NCI-H2171 (cell line): ENCODE measurements at regions not wholly inside any gene's neighbourhood (a gene's known extent, or its start where the extent isn't known, plus 50 kb on each side); places are given as distances from the start of the nearest gene placed in this dataset.

Experiments used
- DNase-seq: peaks from one replicate; lab custom pipeline; 2025; lab: John Stamatoyannopoulos, UW

DNA sequence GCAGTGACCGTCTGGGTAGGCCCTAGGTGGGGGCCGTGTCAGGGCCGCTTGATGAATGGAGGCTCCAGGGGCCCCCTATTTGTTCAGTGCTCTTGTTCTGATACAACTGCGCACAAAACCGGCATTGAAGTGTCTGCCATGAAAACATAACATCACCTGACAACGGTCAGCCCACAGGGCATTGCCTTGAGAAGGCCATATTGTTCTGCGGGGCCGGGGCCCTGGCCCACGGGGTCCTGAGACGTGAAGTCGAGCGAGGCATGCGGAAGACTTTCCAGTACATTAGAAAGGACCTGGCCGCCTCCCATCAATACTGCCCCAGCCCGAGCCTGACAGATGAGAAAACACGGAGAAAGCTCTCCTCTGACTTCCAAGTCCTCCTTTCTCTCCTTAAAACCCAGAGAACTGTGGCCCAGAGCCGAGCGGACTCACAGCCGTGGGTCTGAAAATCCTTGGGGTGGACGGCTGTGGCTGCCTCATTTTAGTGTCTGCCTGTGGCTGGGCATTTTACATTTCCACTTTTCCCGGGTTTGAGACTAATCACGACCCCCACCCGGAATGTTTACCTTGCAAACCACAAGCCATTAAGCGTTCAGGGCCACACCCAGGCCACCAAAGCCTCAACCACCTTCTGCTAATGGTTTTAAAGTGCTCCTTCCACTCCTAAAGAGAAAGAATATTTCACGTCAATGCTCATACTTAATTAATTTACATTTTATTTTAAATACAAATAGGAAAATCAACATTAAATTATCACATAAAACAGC is 391.0 kb upstream of the IRX2 start:
- no peak for DNase-seq

DNA sequence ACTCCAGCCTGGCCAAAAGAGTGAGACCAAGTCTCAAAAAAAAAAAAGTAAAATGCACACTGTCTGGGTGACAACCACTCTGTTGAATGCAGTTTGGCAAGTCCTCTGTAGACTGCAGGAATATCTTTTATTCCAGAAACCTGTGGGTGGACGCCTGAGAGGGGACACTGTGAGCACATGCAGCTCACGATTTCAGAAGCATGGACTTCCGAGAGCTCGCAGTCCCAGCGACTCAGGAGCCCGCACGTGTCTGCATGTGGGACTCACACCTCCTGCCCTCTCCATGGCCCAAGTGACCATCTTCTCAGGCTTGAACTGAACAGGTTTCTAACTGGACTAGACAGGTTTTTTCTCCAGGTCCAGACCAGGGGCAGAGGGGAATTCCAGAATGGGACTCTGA is 388.6 kb upstream of the IRX2 start:
- no peak for DNase-seq

GRCh38 chr5:3139499-3139931 is 388.0 kb upstream of the IRX2 start:
- DNase-seq, result no peak

DNA sequence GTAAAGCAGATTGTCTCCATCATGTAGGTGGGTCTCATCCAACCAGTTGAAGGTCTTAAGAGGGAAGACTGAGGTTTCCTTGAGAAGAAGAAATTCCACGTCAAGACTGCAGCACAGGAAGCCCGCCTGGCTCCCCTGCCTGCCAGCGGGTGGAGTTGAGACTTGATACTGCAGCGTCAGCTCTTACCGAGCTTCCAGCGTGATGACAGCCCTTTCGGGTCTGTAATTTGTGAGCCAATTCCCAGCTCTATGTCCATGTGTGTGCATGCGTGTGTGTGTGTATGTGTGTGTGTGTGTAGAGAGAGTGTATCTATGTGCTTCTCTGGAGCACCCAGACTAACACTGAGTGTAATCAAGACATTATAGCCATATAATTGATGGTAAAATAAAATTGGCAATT is 379.7 kb upstream of the IRX2 start:
- no peak for DNase-seq

- no peak for DNase-seq
Measured at GRCh38 chr5:3129252-3129651, 377.8 kb upstream of the IRX2 start.

GRCh38 chr5:3127423-3127911 is 376.0 kb upstream of the IRX2 start:
- DNase-seq, result no peak

- DNase-seq, result no peak
Measured at GRCh38 chr5:3126639-3127038, 375.2 kb upstream of the IRX2 start.

GRCh38 chr5:3124410-3124809 is 372.9 kb upstream of the IRX2 start:
- no peak for DNase-seq

GRCh38 chr5:3123763-3124157 is 372.3 kb upstream of the IRX2 start:
- no peak for DNase-seq

DNA sequence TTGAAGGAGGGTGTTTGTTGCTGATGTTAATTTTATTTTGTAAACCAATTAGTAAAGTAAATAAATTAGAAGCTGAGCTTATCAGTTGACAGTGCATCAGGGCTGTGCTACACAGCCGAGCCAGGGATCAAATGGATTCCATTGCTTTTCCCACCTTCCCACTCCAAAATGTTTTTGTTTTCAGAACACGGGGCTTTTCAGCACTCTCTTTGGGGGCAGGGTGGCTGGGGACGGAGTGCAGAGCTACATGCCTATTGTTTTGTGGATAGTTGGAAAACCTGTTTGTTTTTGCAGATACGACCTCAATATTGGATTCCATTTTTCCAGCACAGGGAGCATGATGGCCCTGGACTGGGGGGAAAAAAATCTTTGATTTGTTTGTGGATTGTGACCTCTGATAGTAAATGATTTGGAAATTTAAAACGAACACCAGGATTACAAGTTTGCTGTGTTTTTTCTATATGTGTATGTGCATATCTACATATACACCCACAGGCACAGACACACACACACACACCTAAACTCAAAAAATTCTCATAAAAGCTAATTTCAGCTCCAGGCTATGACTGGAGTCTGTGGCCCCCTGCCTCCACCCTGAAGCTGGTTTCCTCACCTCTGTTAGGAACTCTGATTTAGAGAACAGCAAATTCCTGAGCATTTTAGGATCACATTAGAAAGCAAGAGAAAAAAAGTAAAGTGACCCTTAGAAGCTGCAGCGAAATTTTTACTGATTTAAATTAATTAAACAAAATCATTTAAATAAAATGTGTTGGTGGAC is 371.7 kb upstream of the IRX2 start:
- no peak for DNase-seq

- DNase-seq, result no peak
Measured at GRCh38 chr5:3122216-3122615, 370.7 kb upstream of the IRX2 start.

DNA sequence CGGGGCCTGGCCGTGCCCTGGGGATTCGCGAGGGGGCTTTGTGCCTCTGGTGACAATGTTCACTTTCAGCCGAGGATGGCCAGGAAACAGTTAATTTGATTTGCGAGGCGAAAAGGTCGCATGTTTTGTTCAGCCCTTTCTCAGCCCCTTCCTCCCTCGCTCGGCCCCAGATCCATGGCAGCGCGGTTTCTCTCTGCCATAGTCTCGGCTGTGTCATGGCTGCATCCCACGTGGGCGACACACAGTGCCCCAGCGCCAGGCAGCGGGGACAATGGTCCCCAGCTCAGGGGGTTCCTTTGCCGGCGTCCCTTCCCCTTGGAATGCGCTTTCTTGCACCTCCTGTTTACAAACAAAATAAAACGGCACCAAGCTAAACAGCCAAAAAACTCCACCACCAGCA is 370.3 kb upstream of the IRX2 start:
- DNase-seq, result no peak

DNA sequence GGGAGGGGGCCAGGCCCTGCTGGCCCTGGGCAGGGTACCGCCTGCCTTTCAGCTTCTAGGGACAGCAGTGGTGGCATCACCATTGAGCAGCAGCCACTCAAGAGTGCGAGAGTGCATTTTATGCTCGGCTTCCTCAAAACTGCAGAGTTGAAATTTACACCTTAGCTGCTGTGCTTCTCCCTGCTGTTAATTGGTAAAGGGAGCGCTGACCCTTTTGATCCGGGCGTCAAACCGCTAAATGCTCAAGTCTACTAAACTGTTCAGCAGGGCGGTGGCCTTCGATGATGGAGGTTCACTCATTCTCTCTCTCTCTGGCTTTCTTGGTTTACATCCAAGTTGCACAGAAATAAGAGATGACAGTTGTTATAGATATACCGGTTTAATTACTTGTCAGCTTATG is 368.6 kb upstream of the IRX2 start:
- no peak for DNase-seq

DNA sequence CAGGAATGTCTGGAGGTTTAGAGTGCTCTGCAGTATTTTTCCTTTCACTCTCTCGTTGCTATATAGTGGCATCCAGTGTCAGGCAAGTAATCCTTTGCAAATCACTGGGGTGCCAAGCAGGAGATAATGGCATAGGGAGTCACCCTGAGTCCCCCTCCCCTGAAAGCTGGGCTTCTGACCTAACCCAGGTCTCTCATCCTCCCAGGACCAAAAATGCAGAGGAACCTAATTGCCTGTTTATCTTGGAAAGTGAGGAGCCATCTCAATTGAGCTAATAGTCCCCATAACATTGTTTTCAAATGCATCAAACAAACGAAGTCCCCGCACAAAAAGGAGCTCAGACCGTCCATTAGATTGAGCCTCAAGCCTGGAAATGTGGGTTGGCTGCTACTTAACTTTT is 368.0 kb upstream of the IRX2 start:
- no peak for DNase-seq

DNA sequence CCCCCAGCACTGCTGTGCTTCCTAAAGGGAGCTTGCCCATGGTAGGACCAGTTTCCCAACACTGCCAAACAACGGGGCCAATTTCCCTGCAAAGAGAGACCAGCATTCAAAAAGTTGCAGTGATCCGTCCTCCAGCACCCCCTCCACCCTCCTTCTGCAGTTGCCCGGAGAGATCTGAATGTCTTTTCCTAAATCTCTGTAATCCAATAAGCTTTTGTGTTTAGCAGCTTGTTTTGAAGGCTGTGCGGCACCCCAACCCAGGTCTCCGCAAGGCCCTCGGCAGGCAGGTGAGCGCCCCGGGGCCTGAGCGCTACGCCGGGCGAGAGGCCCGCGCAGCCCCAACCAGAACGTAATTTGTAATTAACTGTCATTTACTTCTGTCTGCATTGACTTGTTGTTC is 366.9 kb upstream of the IRX2 start:
- DNase-seq, result no peak

- DNase-seq, result no peak
Measured at GRCh38 chr5:3116366-3116765, 364.9 kb upstream of the IRX2 start.

GRCh38 chr5:3114467-3114866 is 363.0 kb upstream of the IRX2 start:
- no peak for DNase-seq

GRCh38 chr5:3110371-3110770 is 358.9 kb upstream of the IRX2 start:
- no peak for DNase-seq

GRCh38 chr5:3107156-3107611 is 355.7 kb upstream of the IRX2 start:
- DNase-seq, result peak; percentile 64

DNA sequence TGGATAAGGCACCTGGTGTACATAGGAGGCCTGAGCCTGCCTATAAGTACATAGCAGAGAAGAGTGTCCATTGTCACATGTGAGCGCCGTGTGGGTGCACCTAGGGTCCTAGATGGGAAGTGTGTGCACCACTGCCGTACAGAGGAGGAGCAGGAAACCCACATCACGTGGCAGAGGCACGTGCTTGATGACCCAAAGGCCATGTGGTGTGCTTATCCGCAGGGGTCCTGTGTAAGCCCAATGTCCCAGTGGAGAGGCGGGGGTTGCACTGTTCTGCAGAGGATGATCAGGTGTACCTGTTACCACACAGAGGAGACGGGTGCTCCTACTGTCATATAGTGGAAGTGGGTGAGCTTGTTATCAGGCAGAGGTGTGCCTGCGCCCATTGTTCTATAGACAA is 354.1 kb upstream of the IRX2 start:
- DNase-seq, result no peak

DNA sequence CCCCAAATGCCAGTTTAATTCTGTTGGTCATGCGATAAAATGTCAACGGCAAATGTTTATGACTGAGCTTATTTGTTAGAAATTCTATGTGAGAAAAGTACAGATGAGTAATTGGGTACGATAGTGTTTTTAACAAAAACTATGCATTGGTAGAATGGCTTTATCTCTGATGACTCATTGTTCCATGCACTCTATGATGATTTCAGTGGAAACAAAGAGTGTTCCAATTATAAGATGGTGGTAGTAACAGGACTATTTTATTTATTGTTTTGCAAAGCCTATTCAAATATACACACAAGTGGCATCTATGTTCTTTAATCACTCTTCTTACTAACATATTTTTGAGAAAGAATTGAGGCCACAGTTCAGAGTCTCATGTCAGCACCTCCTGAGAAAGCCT is 353.7 kb upstream of the IRX2 start:
- no peak for DNase-seq

GRCh38 chr5:3104429-3105060 is 353.1 kb upstream of the IRX2 start:
- DNase-seq, result no peak

DNA sequence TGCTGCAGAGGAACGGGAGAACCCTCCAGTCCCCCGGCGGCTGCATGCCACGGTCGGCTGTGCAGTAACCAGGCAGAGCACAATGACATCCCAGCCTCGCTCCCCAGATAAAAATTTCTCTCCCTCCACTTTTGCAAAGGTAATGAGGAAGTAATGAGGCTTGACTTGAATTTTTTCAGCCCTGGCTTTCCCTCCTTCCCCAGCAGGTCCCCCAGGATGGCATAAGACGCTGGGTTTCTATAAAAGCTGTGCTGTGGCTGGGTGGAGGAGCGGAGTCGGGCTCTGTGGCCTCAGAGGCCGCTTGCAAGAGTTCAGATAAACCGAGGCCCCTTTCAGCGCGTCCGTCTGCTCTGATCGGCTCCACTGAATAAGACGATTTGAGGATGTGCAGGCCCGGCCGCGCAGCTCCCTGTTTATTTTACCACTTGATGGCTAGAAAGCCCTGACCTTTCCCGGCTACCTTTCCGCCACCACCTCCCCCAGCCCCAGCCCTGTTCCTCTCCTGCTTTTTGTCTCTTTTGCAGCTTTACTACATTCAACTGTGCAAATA is 351.9 kb upstream of the IRX2 start:
- no peak for DNase-seq
